K562 (cell line): ENCODE measurements at regions not wholly inside any gene's neighbourhood (a gene's known extent, or its start where the extent isn't known, plus 50 kb on each side); places are given as distances from the start of the nearest gene placed in this dataset.

Experiments
- ATAC-seq: fragments of 200-7000 bp; cut with Tn5 transposase; 3 replicates; pipeline ENCODE4 v1.9.1; 2020; ENCODE audit warnings: moderate library complexity
- BruUV-seq: library from RNA; stranded (reverse); fragments of 400-500 nt; replicated peaks from 2 replicates; lab custom pipeline; 2021; lab: Mats Ljungman, UMichigan
- CTCF ChIA-PET: fragments of 300-600 bp; formaldehyde crosslinking; extraction: SDS; loops from one replicate; lab custom pipeline; 2021; ENCODE audit warnings: low intra/inter-chr PET ratio; lab: Yijun Ruan, JAX
- POLR2A ChIA-PET: fragments of 300-600, 350-650 bp; sonication (Branson Sonifier 250); formaldehyde crosslinking; extraction: SDS; loops from one replicate; lab custom pipeline; 2021; ENCODE audit warnings: antibody characterized with exemption, inconsistent platforms; lab: Yijun Ruan, JAX
- DNase-seq, 4 experiments: peaks; one replicate each; pipeline versions ENCODE4 v3.0.0 to v3.0.0-alpha.2; 2011 to 2018; ENCODE audit warnings: low spot score in 3 of 4, mixed read lengths in 3 of 4; ENCODE audit errors: extremely low read depth in 1 of 4
- FAIRE-seq: peaks from 2 replicates; lab custom pipeline; 2011; peaks lifted over from hg19 to GRCh38; lab: Jason Lieb, UNC
- H2AFZ ChIP-seq: 2 replicates; pipeline ENCODE4 v1.6.0; 2011; ENCODE audit warnings: low read depth, low read length, control low read depth, inconsistent platforms
- H3K27ac ChIP-seq: fragments of 200-600 bp; 3 replicates; pipeline ENCODE4 v1.8.0; 2011; ENCODE audit warnings: low read depth, mild to moderate bottlenecking, control low read depth, inconsistent platforms, low read length, moderate library complexity, mixed read lengths; ENCODE audit errors: extremely low read depth
- H3K27me3 ChIP-seq, 2 experiments: fragments of 300-600 bp in 1 of 2; 2 replicates in 1 of 2; 3 replicates in 1 of 2; pipeline versions ENCODE4 v1.6.0 to v1.8.0; 2011; ENCODE audit warnings: inconsistent platforms in 2 of 2, low read length in 2 of 2, mild to moderate bottlenecking in 1 of 2, mixed read lengths in 1 of 2, moderate library complexity in 1 of 2; ENCODE audit not compliant: control insufficient read depth in 2 of 2, insufficient read depth in 2 of 2
- H3K36me3 ChIP-seq: fragments of 300-600 bp; 3 replicates; pipeline ENCODE4 v1.8.0; 2011; ENCODE audit warnings: mild to moderate bottlenecking, low read length, inconsistent platforms; ENCODE audit not compliant: control insufficient read depth, insufficient read depth
- H3K4me1 ChIP-seq, 2 experiments: fragments of 200-600 bp in 1 of 2; replicated peaks in 1 of 2; 2 replicates in 1 of 2; 3 replicates in 1 of 2; pipeline versions ENCODE4 v1.5.1 to v1.8.0; 2011; ENCODE audit warnings: inconsistent platforms in 2 of 2, low read length in 2 of 2, mild to moderate bottlenecking in 1 of 2, mixed read lengths in 1 of 2, moderate library complexity in 1 of 2; ENCODE audit not compliant: control insufficient read depth in 2 of 2, insufficient read depth in 2 of 2
- H3K4me2 ChIP-seq: 2 replicates; pipeline ENCODE4 v1.6.1; 2011; ENCODE audit warnings: low read length, control low read depth, inconsistent platforms, mixed read lengths; ENCODE audit not compliant: insufficient read depth
- H3K4me3 ChIP-seq: fragments of 200-600 bp; sonication (generic), shearing (Covaris generic); 2 replicates; pipeline ENCODE4 v1.5.1; 2016; ENCODE audit warnings: control low read depth, inconsistent platforms
- H3K79me2 ChIP-seq: fragments of 200-600 bp; 3 replicates; pipeline ENCODE4 v1.8.0; 2011; ENCODE audit warnings: low read length, inconsistent platforms; ENCODE audit not compliant: control insufficient read depth, insufficient read depth
- H3K9ac ChIP-seq, 2 experiments: 2 replicates each; pipeline versions ENCODE4 v1.6.0 to v1.6.1; 2011; ENCODE audit warnings: low read depth in 2 of 2, low read length in 2 of 2, control low read depth in 1 of 2, inconsistent platforms in 1 of 2, mild to moderate bottlenecking in 1 of 2, mixed read lengths in 1 of 2; ENCODE audit not compliant: insufficient read depth in 1 of 2
- H3K9me1 ChIP-seq: one replicate; pipeline ENCODE4 v1.6.0; 2011; ENCODE audit warnings: inconsistent platforms, mild to moderate bottlenecking, low read length, moderate library complexity; ENCODE audit not compliant: control insufficient read depth, insufficient read depth
- H3K9me3 ChIP-seq: replicated peaks from 2 replicates; pipeline ENCODE4 v1.5.1; 2011; ENCODE audit warnings: low read depth, low read length, inconsistent platforms; ENCODE audit not compliant: control insufficient read depth, insufficient read depth
- H4K20me1 ChIP-seq: replicated peaks from 2 replicates; pipeline ENCODE4 v1.6.1; 2011; ENCODE audit warnings: low read length, inconsistent platforms, mixed read lengths; ENCODE audit not compliant: control insufficient read depth, insufficient read depth
- NR4A1 ChIP-seq, 2 experiments: fragments of 250-450 bp in 1 of 2; fragments of 450-650 bp in 1 of 2; sonication (Bioruptor Pico) in 1 of 2; IDR thresholded peaks; 2 replicates each; pipeline versions ENCODE4 v1.4.0 to v1.6.1; 2016 to 2020; ENCODE audit warnings: mild to moderate bottlenecking in 2 of 2, missing compliant biosample characterization in 1 of 2, missing genetic modification characterization in 1 of 2, moderate library complexity in 1 of 2
- POLR2AphosphoS2 ChIP-seq: IDR thresholded peaks from 2 replicates; pipeline ENCODE4 v1.6.1; 2012; ENCODE audit warnings: low read length, improper control_type of control experiment
- SREBF2 ChIP-seq: sonication (generic); formaldehyde crosslinking; IDR thresholded peaks from 2 replicates; pipeline ENCODE4 v1.4.0; 2020; ENCODE audit warnings: mild to moderate bottlenecking, missing genetic modification reagents
- ZNF584 ChIP-seq: fragments of 200-800 bp; sonication (Bioruptor generic); IDR thresholded peaks from 2 replicates; pipeline ENCODE4 v1.6.1; 2016; ENCODE audit warnings: low read depth, mild to moderate bottlenecking, missing genetic modification characterization, missing compliant biosample characterization
- ZNF785 ChIP-seq: fragments of 250-450 bp; sonication (Bioruptor Pico); IDR thresholded peaks from 2 replicates; pipeline ENCODE4 v1.4.0; 2020; ENCODE audit warnings: mild to moderate bottlenecking
- WGBS: fragments of 100-300 bp; shearing (Covaris generic); methylation state at CpG from one replicate; pipeline ENCODE4 v1.1.6; 2016; ENCODE audit warnings: low coverage, mixed read lengths; ENCODE audit not compliant: insufficient coverage; ENCODE audit errors: missing lambda C conversion rate; 5-methylcytosine and 5-hydroxymethylcytosine counted together
- in situ Hi-C: fragments of 300-500 bp; cut with MboI; formaldehyde crosslinking; loops from 4 replicates; pipeline ENCODE4 v1.15.0; 2018; ENCODE audit warnings: inconsistent platforms, mixed read lengths
- intact Hi-C: fragments of 100-400 bp; cut with micrococcal nuclease; formaldehyde crosslinking; loops from 2 replicates; pipeline ENCODE4 v1.14.2; 2022
- TF ChIP-seq, protein P1 (sequence below): fragments of 450-650 bp; conservative IDR thresholded peaks from 2 replicates; pipeline ENCODE4 v1.6.1; 2016; ENCODE audit warnings: missing genetic modification characterization, low read depth, mild to moderate bottlenecking, missing compliant biosample characterization, moderate library complexity

- POLR2A ChIA-PET: interaction anchor here (0.8 kb wide), 1 partner anchor 53 kb away, joined by 3 read pairs; no protein-coding TSS in a partner anchor
- BruUV-seq: no TSS peak
- TF ChIP-seq, protein P1, sequence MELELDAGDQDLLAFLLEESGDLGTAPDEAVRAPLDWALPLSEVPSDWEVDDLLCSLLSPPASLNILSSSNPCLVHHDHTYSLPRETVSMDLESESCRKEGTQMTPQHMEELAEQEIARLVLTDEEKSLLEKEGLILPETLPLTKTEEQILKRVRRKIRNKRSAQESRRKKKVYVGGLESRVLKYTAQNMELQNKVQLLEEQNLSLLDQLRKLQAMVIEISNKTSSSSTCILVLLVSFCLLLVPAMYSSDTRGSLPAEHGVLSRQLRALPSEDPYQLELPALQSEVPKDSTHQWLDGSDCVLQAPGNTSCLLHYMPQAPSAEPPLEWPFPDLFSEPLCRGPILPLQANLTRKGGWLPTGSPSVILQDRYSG (tag): no peak
- no peak for TF ChIP-seq POLR2AphosphoS2
- TF ChIP-seq NR4A1 (CRISPR knock-in tag; IDR thresholded peaks at IDR 0.05): no peak
- no peak for TF ChIP-seq NR4A1 (tag; IDR thresholded peaks at IDR 0.05)
- no peak for TF ChIP-seq ZNF785 (CRISPR knock-in tag)
- TF ChIP-seq SREBF2 (CRISPR knock-in tag): no peak
- no peak for TF ChIP-seq ZNF584 (CRISPR knock-in tag)
- H3K9me1 ChIP-seq: no peaks in the 10 kb centered on the region
- no peaks in the 10 kb centered on the region for H3K79me2 ChIP-seq
- no peaks in the 10 kb centered on the region for H3K4me1 ChIP-seq
- DNase-seq (no peak), ATAC-seq (no peak), FAIRE-seq (no peak)
- H3K27ac ChIP-seq: no peak overlapping the region
- under 1% methylated on average over 11 of the region's 11 CpGs for WGBS
- H3K27me3 ChIP-seq: peaks cover 4 to 10% of the 10 kb centered on the region in 2 experiments; a peak in 4 of 5 replicates
- H3K4me2 ChIP-seq: no peak overlapping the region
- H3K9me3 ChIP-seq: no peaks in the 10 kb centered on the region
- H4K20me1 ChIP-seq: no peaks in the 10 kb centered on the region
- no peaks in the 10 kb centered on the region for H3K36me3 ChIP-seq
- in situ Hi-C loops: no loop called here
- no peak overlapping the region for H2AFZ ChIP-seq
- intact Hi-C loops: no loop called here
- CTCF ChIA-PET: no interaction called here
- no peak overlapping the region for H3K4me3 ChIP-seq
- no peak overlapping the region for H3K9ac ChIP-seq
Measured at GRCh38 chr17:68704871-68705713, 103.9 kb upstream of the FAM20A start.
